Astrocyte (in vitro differentiated cells and primary cell): ENCODE measurements at regions not wholly inside any gene's neighbourhood (a gene's known extent, or its start where the extent isn't known, plus 50 kb on each side); places are given as distances from the start of the nearest gene placed in this dataset.

Experiments
- CTCF ChIP-seq: IDR thresholded peaks from 2 replicates; pipeline ENCODE4 v1.5.1; 2011; ENCODE audit warnings: low read depth, mild to moderate bottlenecking, inconsistent platforms, low read length, moderate library complexity; ENCODE audit not compliant: insufficient read depth
- EZH2 ChIP-seq: IDR thresholded peaks from 2 replicates; pipeline ENCODE4 v1.6.1; 2012; ENCODE audit warnings: mild to moderate bottlenecking, low read length, inconsistent platforms; ENCODE audit not compliant: insufficient read depth

GRCh38 chr5:92805446-92805845 is 775.6 kb downstream of the NR2F1-AS1 start:
- TF ChIP-seq EZH2 (no peak), CTCF (no peak)
